Stimulated activated memory B cell treated with anti-CD40 and anti-IgM and Interleukin-4, amounts not matched to agents 10 μg/mL and 1 μg/mL and 100 μg/mL, for 72 hours (primary cell): ENCODE measurements at regions not wholly inside any gene's neighbourhood (a gene's known extent, or its start where the extent isn't known, plus 50 kb on each side); places are given as distances from the start of the nearest gene placed in this dataset.

ENCODE experiments used
- ATAC-seq: fragments of 150-1000 bp; cut with Tn5 transposase; 2 replicates; pipeline ENCODE4 v1.10.0; 2021
- H3K27ac Mint-ChIP-seq: one replicate; pipeline ENCODE4 v1.8.0; 2022; ENCODE audit warnings: mild to moderate bottlenecking, mixed read lengths
- H3K27me3 Mint-ChIP-seq: one replicate; pipeline ENCODE4 v1.8.0; 2022; ENCODE audit warnings: mixed read lengths
- H3K36me3 Mint-ChIP-seq: one replicate; pipeline ENCODE4 v1.8.0; 2022; ENCODE audit warnings: mixed read lengths
- H3K4me1 Mint-ChIP-seq: one replicate; pipeline ENCODE4 v1.8.0; 2022; ENCODE audit warnings: mixed read lengths
- H3K4me3 Mint-ChIP-seq: one replicate; pipeline ENCODE4 v1.8.0; 2022; ENCODE audit warnings: mild to moderate bottlenecking, moderate library complexity, mixed read lengths
- H3K9me3 Mint-ChIP-seq: one replicate; pipeline ENCODE4 v1.8.0; 2022; ENCODE audit warnings: mixed read lengths

GRCh38 chr5:106907979-106908378 is 762.8 kb downstream of the EFNA5 start:
- H3K9me3 Mint-ChIP-seq: peaks cover 5% of the 10 kb centered on the region
- ATAC-seq: no peak
- no peak overlapping the region for H3K4me3 Mint-ChIP-seq
- no peak overlapping the region for H3K27ac Mint-ChIP-seq
- H3K27me3 Mint-ChIP-seq: no peaks in the 10 kb centered on the region
- no peaks in the 10 kb centered on the region for H3K4me1 Mint-ChIP-seq
- H3K36me3 Mint-ChIP-seq: no peaks in the 10 kb centered on the region

- no peaks in the 10 kb centered on the region for H3K36me3 Mint-ChIP-seq
- H3K4me3 Mint-ChIP-seq: no peak overlapping the region
- no peaks in the 10 kb centered on the region for H3K4me1 Mint-ChIP-seq
- no peaks in the 10 kb centered on the region for H3K27me3 Mint-ChIP-seq
- peaks cover 3% of the 10 kb centered on the region for H3K9me3 Mint-ChIP-seq
- no peak for ATAC-seq
- no peak overlapping the region for H3K27ac Mint-ChIP-seq
These were observed 764.5 kb downstream of the EFNA5 start for GRCh38 chr5:106906199-106906598.

GRCh38 chr5:106894964-106895363 is 775.8 kb downstream of the EFNA5 start:
- Mint-ChIP-seq H3K9me3 (peaks cover 5% of the 10 kb centered on the region), H3K4me1 (no peaks in the 10 kb centered on the region), H3K27ac (no peak overlapping the region), H3K4me3 (no peak overlapping the region), H3K27me3 (no peaks in the 10 kb centered on the region), H3K36me3 (no peaks in the 10 kb centered on the region)
- ATAC-seq: no peak

- no peak overlapping the region for H3K27ac Mint-ChIP-seq
- no peak overlapping the region for H3K4me3 Mint-ChIP-seq
- no peaks in the 10 kb centered on the region for H3K36me3 Mint-ChIP-seq
- H3K9me3 Mint-ChIP-seq: no peaks in the 10 kb centered on the region
- H3K27me3 Mint-ChIP-seq: no peaks in the 10 kb centered on the region
- ATAC-seq: no peak
- no peaks in the 10 kb centered on the region for H3K4me1 Mint-ChIP-seq
These were observed 788.7 kb downstream of the EFNA5 start for GRCh38 chr5:106882035-106882434.

- no peak overlapping the region for H3K27ac Mint-ChIP-seq
These were observed 790.1 kb downstream of the EFNA5 start for GRCh38 chr5:106880656-106881055.

GRCh38 chr5:106877881-106878280 is 792.9 kb downstream of the EFNA5 start:
- no peak for ATAC-seq
- no peak overlapping the region for H3K27ac Mint-ChIP-seq
- no peaks in the 10 kb centered on the region for H3K4me1 Mint-ChIP-seq
- H3K9me3 Mint-ChIP-seq: peaks cover 5% of the 10 kb centered on the region
- no peak overlapping the region for H3K4me3 Mint-ChIP-seq
- H3K27me3 Mint-ChIP-seq: no peaks in the 10 kb centered on the region
- H3K36me3 Mint-ChIP-seq: no peaks in the 10 kb centered on the region

More at GRCh38 chr5:106880656-106881055, 790.1 kb downstream of the EFNA5 start:
- Mint-ChIP-seq H3K4me1 (no peaks in the 10 kb centered on the region), H3K9me3 (peaks cover 3% of the 10 kb centered on the region), H3K4me3 (no peak overlapping the region), H3K36me3 (no peaks in the 10 kb centered on the region), H3K27me3 (no peaks in the 10 kb centered on the region)
- ATAC-seq: no peak

- Mint-ChIP-seq H3K4me3 (no peak overlapping the region), H3K36me3 (no peaks in the 10 kb centered on the region), H3K9me3 (peaks cover 5% of the 10 kb centered on the region), H3K4me1 (no peaks in the 10 kb centered on the region), H3K27me3 (no peaks in the 10 kb centered on the region), H3K27ac (no peak overlapping the region)
- no peak for ATAC-seq
These were observed 794.0 kb downstream of the EFNA5 start for GRCh38 chr5:106876665-106877194.

GRCh38 chr5:106876298-106876622 is 794.5 kb downstream of the EFNA5 start:
- H3K27me3 Mint-ChIP-seq: no peaks in the 10 kb centered on the region
- no peak overlapping the region for H3K27ac Mint-ChIP-seq
- H3K4me1 Mint-ChIP-seq: no peaks in the 10 kb centered on the region
- no peak overlapping the region for H3K4me3 Mint-ChIP-seq
- H3K36me3 Mint-ChIP-seq: no peaks in the 10 kb centered on the region
- ATAC-seq: no peak
- H3K9me3 Mint-ChIP-seq: peaks cover 5% of the 10 kb centered on the region

- ATAC-seq: no peak
- Mint-ChIP-seq H3K27ac (no peak overlapping the region), H3K4me3 (no peak overlapping the region), H3K9me3 (peaks cover 5% of the 10 kb centered on the region), H3K27me3 (no peaks in the 10 kb centered on the region), H3K36me3 (no peaks in the 10 kb centered on the region), H3K4me1 (no peaks in the 10 kb centered on the region)
These were observed 795.0 kb downstream of the EFNA5 start for GRCh38 chr5:106875591-106876297.

- no peak overlapping the region for H3K27ac Mint-ChIP-seq
- no peak for ATAC-seq
- H3K9me3 Mint-ChIP-seq: peaks cover 5% of the 10 kb centered on the region
- H3K4me1 Mint-ChIP-seq: no peaks in the 10 kb centered on the region
- no peaks in the 10 kb centered on the region for H3K27me3 Mint-ChIP-seq
- no peaks in the 10 kb centered on the region for H3K36me3 Mint-ChIP-seq
- no peak overlapping the region for H3K4me3 Mint-ChIP-seq
These were observed 795.8 kb downstream of the EFNA5 start for GRCh38 chr5:106874974-106875373.

GRCh38 chr5:106874531-106874930 is 796.2 kb downstream of the EFNA5 start:
- no peak for ATAC-seq
- Mint-ChIP-seq H3K36me3 (no peaks in the 10 kb centered on the region), H3K27me3 (no peaks in the 10 kb centered on the region), H3K27ac (no peak overlapping the region), H3K4me3 (no peak overlapping the region), H3K9me3 (peaks cover 5% of the 10 kb centered on the region), H3K4me1 (no peaks in the 10 kb centered on the region)

- peaks cover 5% of the 10 kb centered on the region for H3K9me3 Mint-ChIP-seq
- no peak for ATAC-seq
- no peak overlapping the region for H3K27ac Mint-ChIP-seq
- H3K4me1 Mint-ChIP-seq: no peaks in the 10 kb centered on the region
- no peak overlapping the region for H3K4me3 Mint-ChIP-seq
- H3K27me3 Mint-ChIP-seq: no peaks in the 10 kb centered on the region
- H3K36me3 Mint-ChIP-seq: no peaks in the 10 kb centered on the region
These were observed 797.2 kb downstream of the EFNA5 start for GRCh38 chr5:106873568-106873967.

GRCh38 chr5:106865279-106865678 is 805.5 kb downstream of the EFNA5 start:
- no peaks in the 10 kb centered on the region for H3K4me1 Mint-ChIP-seq
- H3K27ac Mint-ChIP-seq: no peak overlapping the region
- no peaks in the 10 kb centered on the region for H3K36me3 Mint-ChIP-seq
- no peak for ATAC-seq
- H3K4me3 Mint-ChIP-seq: no peak overlapping the region
- no peaks in the 10 kb centered on the region for H3K27me3 Mint-ChIP-seq
- no peaks in the 10 kb centered on the region for H3K9me3 Mint-ChIP-seq

GRCh38 chr5:106862450-106863193 is 808.1 kb downstream of the EFNA5 start:
- no peaks in the 10 kb centered on the region for H3K27me3 Mint-ChIP-seq
- no peaks in the 10 kb centered on the region for H3K9me3 Mint-ChIP-seq
- no peak overlapping the region for H3K27ac Mint-ChIP-seq
- H3K36me3 Mint-ChIP-seq: no peaks in the 10 kb centered on the region
- H3K4me3 Mint-ChIP-seq: no peak overlapping the region
- H3K4me1 Mint-ChIP-seq: no peaks in the 10 kb centered on the region
- ATAC-seq: no peak

- H3K27me3 Mint-ChIP-seq: no peaks in the 10 kb centered on the region
- H3K27ac Mint-ChIP-seq: no peak overlapping the region
- H3K4me3 Mint-ChIP-seq: no peak overlapping the region
- no peak for ATAC-seq
- no peaks in the 10 kb centered on the region for H3K4me1 Mint-ChIP-seq
- no peaks in the 10 kb centered on the region for H3K36me3 Mint-ChIP-seq
- no peaks in the 10 kb centered on the region for H3K9me3 Mint-ChIP-seq
These were observed 810.2 kb downstream of the EFNA5 start for GRCh38 chr5:106860398-106861044.

- Mint-ChIP-seq H3K4me3 (no peak overlapping the region), H3K27me3 (no peaks in the 10 kb centered on the region), H3K9me3 (no peaks in the 10 kb centered on the region), H3K36me3 (no peaks in the 10 kb centered on the region), H3K27ac (no peak overlapping the region), H3K4me1 (no peaks in the 10 kb centered on the region)
- no peak for ATAC-seq
These were observed 812.1 kb downstream of the EFNA5 start for GRCh38 chr5:106858616-106859015.
